ENCODE measurements at regions not wholly inside any gene's neighbourhood (a gene's known extent, or its start where the extent isn't known, plus 50 kb on each side); places are given as distances from the start of the nearest gene placed in this dataset.

DNA sequence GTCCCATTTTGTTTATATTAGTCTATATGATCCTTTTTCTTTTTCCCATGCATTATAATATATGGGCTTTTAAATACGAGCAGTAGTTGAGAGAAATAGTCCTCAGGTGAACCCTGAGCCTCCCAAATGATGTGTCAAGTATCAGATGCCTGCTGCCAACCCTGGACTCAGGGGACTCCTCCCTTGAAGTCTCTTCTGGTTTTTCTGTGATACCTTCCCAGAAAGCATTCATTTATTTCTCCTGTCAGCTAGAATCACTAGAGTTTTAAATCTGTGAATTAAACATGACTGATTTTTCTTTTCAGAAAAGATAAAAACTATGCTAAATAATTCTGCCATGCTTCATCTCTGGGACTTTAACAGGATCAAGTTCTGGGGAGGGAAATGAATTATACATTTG is 184.6 kb downstream of the LIG4 start:
- Histone ChIP-seq H3K36me3 (ENCODE audit: control insufficient read depth, insufficient read depth, low read length) (no peaks in the 10 kb centered on the region), H3K4me3 (ENCODE audit: low read depth, low read length) (no peak overlapping the region), H3K4me1 (ENCODE audit: control insufficient read depth, insufficient read depth, low read length, poor library complexity, severe bottlenecking) (no peaks in the 10 kb centered on the region), H3K9me3 (ENCODE audit: control insufficient read depth in 2 of 2, low read length in 2 of 2) (no peaks in the 10 kb centered on the region), H3K27me3 (ENCODE audit: control insufficient read depth, insufficient read depth, low read length) (no peaks in the 10 kb centered on the region), H3K27ac (ENCODE audit: insufficient read depth, low read length, poor library complexity, severe bottlenecking) (no peak overlapping the region)
- DNase-seq = no peak
- H3K4me1 Mint-ChIP-seq = no peaks in the 10 kb centered on the region
- no peaks in the 10 kb centered on the region for H3K36me3 Mint-ChIP-seq
- no peaks in the 10 kb centered on the region for H3K27me3 Mint-ChIP-seq
- H3K9me3 Mint-ChIP-seq = peaks cover 3 to 8% (median 4%) of the 10 kb centered on the region in 7 donors
- H3K4me3 Mint-ChIP-seq = no peak overlapping the region
- no peak for ATAC-seq (ENCODE audit: low read depth in 2 of 2)
- H3K27ac Mint-ChIP-seq = no peak overlapping the region

DNA sequence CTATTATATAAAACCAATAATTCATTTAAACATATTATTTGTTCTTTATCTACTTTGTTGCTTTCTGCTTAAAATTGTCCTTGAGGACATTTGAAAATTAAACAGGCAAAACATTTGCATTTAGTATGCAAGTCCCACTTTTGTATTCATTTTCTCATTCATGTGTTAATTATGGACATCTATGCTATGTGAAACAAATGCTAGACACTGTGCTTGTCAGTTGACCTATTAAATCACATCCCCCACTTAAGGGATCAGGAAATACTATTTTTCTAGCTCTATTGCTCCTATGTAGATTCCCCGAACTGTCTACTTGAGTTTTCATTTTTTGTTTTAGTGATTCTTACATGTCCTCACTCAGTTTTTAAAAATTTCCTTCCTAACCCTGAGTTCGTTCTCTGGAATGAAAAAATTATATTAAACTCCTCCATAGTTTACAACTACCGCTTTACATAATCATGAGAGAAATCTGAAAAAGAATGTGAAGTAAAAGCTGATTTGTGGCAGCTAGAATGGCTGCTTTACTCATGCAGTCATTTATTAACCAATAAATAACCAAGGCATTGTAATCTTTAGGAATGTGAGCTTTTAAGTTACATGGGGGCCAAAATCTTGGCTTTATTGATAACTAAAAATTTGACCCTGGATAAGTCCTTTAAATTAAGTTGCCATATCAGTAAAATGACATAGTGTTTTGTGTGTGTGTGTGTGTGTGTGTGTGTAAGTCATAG is 188.5 kb downstream of the LIG4 start:
- Mint-ChIP-seq H3K27me3 (no peaks in the 10 kb centered on the region), H3K9me3 (peaks cover 0 to 4% (median 1%) of the 10 kb centered on the region in 7 donors), H3K4me1 (no peaks in the 10 kb centered on the region), H3K4me3 (no peak overlapping the region), H3K36me3 (no peaks in the 10 kb centered on the region), H3K27ac (no peak overlapping the region)
- Histone ChIP-seq H3K4me1 (ENCODE audit: control insufficient read depth, insufficient read depth, low read length, poor library complexity, severe bottlenecking) (no peaks in the 10 kb centered on the region), H3K36me3 (ENCODE audit: control insufficient read depth, insufficient read depth, low read length) (no peaks in the 10 kb centered on the region), H3K27ac (ENCODE audit: insufficient read depth, low read length, poor library complexity, severe bottlenecking) (no peak overlapping the region), H3K4me3 (ENCODE audit: low read depth, low read length) (no peak overlapping the region), H3K9me3 (ENCODE audit: control insufficient read depth in 2 of 2, low read length in 2 of 2) (no peaks in the 10 kb centered on the region), H3K27me3 (ENCODE audit: control insufficient read depth, insufficient read depth, low read length) (no peaks in the 10 kb centered on the region)
- DNase-seq (no peak), ATAC-seq (ENCODE audit: low read depth in 2 of 2) (no peak)

DNA sequence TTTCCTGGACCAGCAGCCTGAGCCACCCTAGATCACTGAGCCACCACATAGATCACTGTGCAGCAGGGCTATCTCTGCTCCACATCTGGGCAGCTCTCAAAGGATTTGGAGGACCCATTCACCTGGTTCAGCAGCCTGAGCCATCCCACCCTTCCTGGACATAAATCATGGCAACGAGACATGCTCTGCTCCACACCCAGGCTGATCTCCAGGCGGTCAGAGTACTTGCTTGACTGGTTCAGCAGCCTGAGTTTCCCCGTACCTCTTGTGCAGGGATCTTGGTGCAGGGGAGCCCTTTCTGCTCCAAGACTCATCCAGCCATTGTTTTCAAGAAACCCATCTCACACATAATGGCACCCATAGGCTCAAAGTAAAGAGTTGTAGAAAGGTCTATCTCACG is 195.3 kb downstream of the LIG4 start:
- H3K4me1 Mint-ChIP-seq = no peaks in the 10 kb centered on the region
- no peak for DNase-seq

DNA sequence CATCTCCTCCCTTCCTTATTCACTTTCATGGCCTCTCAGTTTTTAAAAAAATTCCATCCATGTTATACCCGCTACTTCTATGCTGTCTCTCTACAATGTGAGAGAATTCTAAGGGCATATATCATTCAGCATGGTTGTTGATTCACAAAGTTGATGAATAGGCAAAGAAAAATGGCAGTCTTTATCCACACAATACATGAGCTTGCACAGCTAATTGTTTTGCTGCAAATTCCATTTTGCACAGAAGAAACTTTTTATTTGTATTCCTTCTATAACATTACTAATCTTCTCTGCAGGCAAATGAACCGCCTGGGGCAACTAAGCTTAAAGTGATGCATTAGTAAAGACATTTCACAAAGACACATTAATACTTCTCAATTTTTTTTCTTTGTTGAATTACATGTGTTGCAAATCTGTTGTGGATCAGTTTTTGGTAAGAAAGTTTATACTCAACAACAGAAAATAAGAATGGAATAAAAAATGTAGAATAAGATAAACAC is 196.9 kb downstream of the LIG4 start:
- Mint-ChIP-seq H3K27me3 (no peaks in the 10 kb centered on the region), H3K9me3 (peaks cover 0 to 27% (median 9%) of the 10 kb centered on the region in 7 donors), H3K27ac (no peak overlapping the region), H3K4me1 (no peaks in the 10 kb centered on the region), H3K4me3 (no peak overlapping the region), H3K36me3 (no peaks in the 10 kb centered on the region)
- H3K4me3 ChIP-seq (ENCODE audit: low read depth, low read length) = no peak overlapping the region
- H3K27me3 ChIP-seq (ENCODE audit: control insufficient read depth, insufficient read depth, low read length) = no peaks in the 10 kb centered on the region
- peaks cover 3 to 6% of the 10 kb centered on the region in 2 experiments for H3K9me3 ChIP-seq (ENCODE audit: control insufficient read depth in 2 of 2, low read length in 2 of 2)
- no peak for DNase-seq
- H3K36me3 ChIP-seq (ENCODE audit: control insufficient read depth, insufficient read depth, low read length) = no peaks in the 10 kb centered on the region
- no peak for ATAC-seq (ENCODE audit: low read depth in 2 of 2)
- no peaks in the 10 kb centered on the region for H3K4me1 ChIP-seq (ENCODE audit: control insufficient read depth, insufficient read depth, low read length, poor library complexity, severe bottlenecking)
- H3K27ac ChIP-seq (ENCODE audit: insufficient read depth, low read length, poor library complexity, severe bottlenecking) = no peak overlapping the region

More for the DNA sequence above, 195.3 kb downstream of the LIG4 start:
- Histone ChIP-seq H3K27ac (ENCODE audit: insufficient read depth, low read length, poor library complexity, severe bottlenecking) (no peak overlapping the region), H3K4me1 (ENCODE audit: control insufficient read depth, insufficient read depth, low read length, poor library complexity, severe bottlenecking) (no peaks in the 10 kb centered on the region), H3K9me3 (ENCODE audit: control insufficient read depth in 2 of 2, low read length in 2 of 2) (peaks cover 3 to 5% of the 10 kb centered on the region in 2 experiments), H3K27me3 (ENCODE audit: control insufficient read depth, insufficient read depth, low read length) (no peaks in the 10 kb centered on the region), H3K36me3 (ENCODE audit: control insufficient read depth, insufficient read depth, low read length) (no peaks in the 10 kb centered on the region), H3K4me3 (ENCODE audit: low read depth, low read length) (no peak overlapping the region)
- no peaks in the 10 kb centered on the region for H3K27me3 Mint-ChIP-seq
- H3K27ac Mint-ChIP-seq = no peak overlapping the region
- H3K36me3 Mint-ChIP-seq = no peaks in the 10 kb centered on the region
- H3K9me3 Mint-ChIP-seq = peaks cover 0 to 24% (median 9%) of the 10 kb centered on the region in 7 donors
- no peak overlapping the region for H3K4me3 Mint-ChIP-seq
- no peak for ATAC-seq (ENCODE audit: low read depth in 2 of 2)

DNA sequence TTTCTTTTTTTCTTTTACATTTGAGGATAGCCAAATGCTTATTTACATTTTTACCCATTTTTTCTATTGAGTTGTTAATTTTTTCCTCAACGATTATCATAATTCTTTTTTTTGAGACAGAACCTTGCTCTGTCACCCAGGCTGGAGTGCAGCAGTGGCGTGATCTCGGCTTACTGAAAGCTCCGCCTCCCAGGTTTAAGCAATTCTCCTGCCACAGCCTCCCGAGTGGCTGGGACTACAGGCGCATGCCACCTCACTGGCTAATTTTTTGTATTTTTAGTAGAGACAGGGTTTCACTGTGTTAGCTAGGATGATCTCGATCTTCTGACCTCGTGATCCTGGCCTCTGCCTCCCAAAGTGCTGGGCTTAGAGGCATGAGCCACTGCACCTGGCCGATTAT is 208.7 kb downstream of the LIG4 start:
- no peaks in the 10 kb centered on the region for H3K9me3 ChIP-seq (ENCODE audit: control insufficient read depth in 2 of 2, low read length in 2 of 2)
- H3K27me3 ChIP-seq (ENCODE audit: control insufficient read depth, insufficient read depth, low read length) = no peaks in the 10 kb centered on the region
- no peaks in the 10 kb centered on the region for H3K4me1 Mint-ChIP-seq
- DNase-seq (no peak), ATAC-seq (ENCODE audit: low read depth in 2 of 2) (no peak)
- no peak overlapping the region for H3K4me3 Mint-ChIP-seq
- H3K27ac Mint-ChIP-seq = no peak overlapping the region
- H3K9me3 Mint-ChIP-seq = peaks cover 0 to 11% (median 4%) of the 10 kb centered on the region in 7 donors
- H3K36me3 ChIP-seq (ENCODE audit: control insufficient read depth, insufficient read depth, low read length) = no peaks in the 10 kb centered on the region
- no peak overlapping the region for H3K27ac ChIP-seq (ENCODE audit: insufficient read depth, low read length, poor library complexity, severe bottlenecking)
- H3K4me3 ChIP-seq (ENCODE audit: low read depth, low read length) = no peak overlapping the region
- no peaks in the 10 kb centered on the region for H3K36me3 Mint-ChIP-seq
- no peaks in the 10 kb centered on the region for H3K4me1 ChIP-seq (ENCODE audit: control insufficient read depth, insufficient read depth, low read length, poor library complexity, severe bottlenecking)
- H3K27me3 Mint-ChIP-seq = no peaks in the 10 kb centered on the region

DNA sequence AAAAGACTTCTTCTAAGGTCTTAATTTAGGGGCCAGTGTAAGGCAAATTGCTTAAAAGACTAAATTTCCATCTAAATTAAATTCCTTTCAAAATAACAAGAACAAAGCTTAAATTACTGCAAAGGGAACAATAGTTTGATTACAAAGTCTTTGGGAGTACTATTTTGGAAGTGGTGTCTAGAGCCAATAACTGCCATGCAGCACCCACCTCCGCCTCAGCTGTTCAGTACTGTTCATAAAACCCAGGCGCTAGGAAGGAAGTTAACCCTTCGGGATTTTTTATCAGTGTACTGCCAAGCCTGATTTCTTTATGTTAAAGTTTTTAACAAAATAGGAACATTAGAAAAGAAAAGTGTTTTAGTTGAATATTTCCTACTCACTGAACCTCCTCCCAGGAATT is 210.1 kb downstream of the LIG4 start:
- Histone ChIP-seq H3K27ac (ENCODE audit: insufficient read depth, low read length, poor library complexity, severe bottlenecking) (no peak overlapping the region), H3K4me3 (ENCODE audit: low read depth, low read length) (no peak overlapping the region), H3K27me3 (ENCODE audit: control insufficient read depth, insufficient read depth, low read length) (no peaks in the 10 kb centered on the region), H3K4me1 (ENCODE audit: control insufficient read depth, insufficient read depth, low read length, poor library complexity, severe bottlenecking) (no peaks in the 10 kb centered on the region), H3K36me3 (ENCODE audit: control insufficient read depth, insufficient read depth, low read length) (no peaks in the 10 kb centered on the region), H3K9me3 (ENCODE audit: control insufficient read depth in 2 of 2, low read length in 2 of 2) (no peaks in the 10 kb centered on the region)
- Mint-ChIP-seq H3K4me3 (no peak overlapping the region), H3K36me3 (no peaks in the 10 kb centered on the region), H3K9me3 (peaks cover 0 to 11% (median 4%) of the 10 kb centered on the region in 7 donors), H3K4me1 (no peaks in the 10 kb centered on the region), H3K27ac (no peak overlapping the region), H3K27me3 (no peaks in the 10 kb centered on the region)
- DNase-seq (no peak), ATAC-seq (ENCODE audit: low read depth in 2 of 2) (no peak)

DNA sequence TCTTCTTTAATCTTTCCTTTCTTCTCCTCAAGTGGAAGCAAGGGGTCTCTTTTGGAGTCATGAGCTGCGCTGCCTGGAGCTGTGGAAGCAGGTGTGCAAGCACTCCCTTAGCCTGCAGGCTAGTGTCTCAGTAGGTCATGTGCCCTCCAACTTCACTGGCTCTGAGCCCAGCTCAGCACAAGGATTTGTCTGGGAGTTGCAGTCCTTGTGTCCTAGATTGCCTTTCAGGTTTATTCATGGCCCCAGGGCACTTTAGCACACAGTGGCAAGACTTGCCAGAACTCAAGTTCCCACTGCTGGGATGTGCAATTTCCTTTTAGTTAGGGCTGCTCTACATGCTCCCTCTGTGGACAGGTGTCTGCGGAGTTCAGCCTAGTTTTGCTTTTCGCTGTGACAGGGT is 211.7 kb downstream of the LIG4 start:
- no peaks in the 10 kb centered on the region for H3K9me3 ChIP-seq (ENCODE audit: control insufficient read depth in 2 of 2, low read length in 2 of 2)
- no peaks in the 10 kb centered on the region for H3K36me3 ChIP-seq (ENCODE audit: control insufficient read depth, insufficient read depth, low read length)
- Mint-ChIP-seq H3K4me3 (no peak overlapping the region), H3K27ac (no peak overlapping the region), H3K4me1 (no peaks in the 10 kb centered on the region), H3K36me3 (no peaks in the 10 kb centered on the region), H3K9me3 (peaks cover 0 to 10% (median 4%) of the 10 kb centered on the region in 7 donors), H3K27me3 (no peaks in the 10 kb centered on the region)
- no peak for ATAC-seq (ENCODE audit: low read depth in 2 of 2)
- no peaks in the 10 kb centered on the region for H3K4me1 ChIP-seq (ENCODE audit: control insufficient read depth, insufficient read depth, low read length, poor library complexity, severe bottlenecking)
- H3K27me3 ChIP-seq (ENCODE audit: control insufficient read depth, insufficient read depth, low read length) = no peaks in the 10 kb centered on the region
- H3K27ac ChIP-seq (ENCODE audit: insufficient read depth, low read length, poor library complexity, severe bottlenecking) = no peak overlapping the region
- DNase-seq = no peak
- H3K4me3 ChIP-seq (ENCODE audit: low read depth, low read length) = no peak overlapping the region

DNA sequence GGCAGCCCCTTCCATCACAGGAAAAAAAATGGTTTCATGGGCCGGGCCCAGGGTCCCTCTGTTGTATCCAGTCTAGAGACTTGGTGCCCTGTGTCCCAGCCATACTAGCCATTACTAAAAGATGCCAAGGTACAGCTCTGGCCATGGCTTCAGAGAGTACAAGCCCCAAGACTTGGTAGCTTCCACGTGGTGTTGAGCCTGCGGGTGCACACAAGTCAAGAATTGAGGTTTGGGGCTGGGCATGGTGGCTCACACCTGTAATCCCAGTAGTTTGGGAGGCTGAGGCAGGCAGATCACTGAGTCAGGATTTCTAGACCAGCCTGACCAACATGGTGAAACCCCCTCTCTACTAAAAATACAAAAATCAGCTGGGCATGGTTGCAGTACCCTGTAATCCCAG is 214.3 kb downstream of the LIG4 start:
- Histone ChIP-seq H3K27ac (ENCODE audit: insufficient read depth, low read length, poor library complexity, severe bottlenecking) (no peak overlapping the region), H3K36me3 (ENCODE audit: control insufficient read depth, insufficient read depth, low read length) (no peaks in the 10 kb centered on the region), H3K27me3 (ENCODE audit: control insufficient read depth, insufficient read depth, low read length) (no peaks in the 10 kb centered on the region), H3K4me3 (ENCODE audit: low read depth, low read length) (no peak overlapping the region), H3K9me3 (ENCODE audit: control insufficient read depth in 2 of 2, low read length in 2 of 2) (peaks cover 0 to 4% of the 10 kb centered on the region in 2 experiments), H3K4me1 (ENCODE audit: control insufficient read depth, insufficient read depth, low read length, poor library complexity, severe bottlenecking) (no peaks in the 10 kb centered on the region)
- no peak overlapping the region for H3K4me3 Mint-ChIP-seq
- no peaks in the 10 kb centered on the region for H3K27me3 Mint-ChIP-seq
- H3K27ac Mint-ChIP-seq = no peak overlapping the region
- DNase-seq (no peak), ATAC-seq (ENCODE audit: low read depth in 2 of 2) (no peak)
- H3K9me3 Mint-ChIP-seq = peaks cover 0 to 11% (median 3%) of the 10 kb centered on the region in 7 donors
- no peaks in the 10 kb centered on the region for H3K4me1 Mint-ChIP-seq
- H3K36me3 Mint-ChIP-seq = no peaks in the 10 kb centered on the region

Data from CD4-positive, CD25-positive, alpha-beta regulatory T cell (primary cell).